Activated B cell treated with CpG ODN at 0.5 μM for 24 hours (primary cell): ENCODE measurements at regions not wholly inside any gene's neighbourhood (a gene's known extent, or its start where the extent isn't known, plus 50 kb on each side); places are given as distances from the start of the nearest gene placed in this dataset.
"Not testable (repeated sequence)": the region's sequence is repeated elsewhere in the genome, so short reads cannot be mapped to it uniquely, and the experiment has no call there.

ENCODE experiments used
- ATAC-seq: fragments of 200-7000 bp; cut with Tn5 transposase; one replicate; pipeline ENCODE4 v1.10.0; 2021; ENCODE audit warnings: low read depth, mild to moderate bottlenecking, moderate library complexity
- CTCF ChIA-PET: fragments of 350-600 bp; sonication (Branson Sonifier 250); formaldehyde crosslinking; loops from one replicate; lab custom pipeline; 2021; ENCODE audit warnings: antibody characterized with exemption; lab: Charles Lee
- POLR2A ChIA-PET: fragments of 350-600 bp; sonication (Branson Sonifier 250); formaldehyde crosslinking; loops from one replicate; lab custom pipeline; 2021; ENCODE audit warnings: antibody characterized with exemption; lab: Charles Lee
- DNase-seq: peaks from one replicate; pipeline ENCODE4 v3.0.0; 2022
- H3K27ac Mint-ChIP-seq: one replicate; pipeline ENCODE4 v1.8.0; 2020; ENCODE audit warnings: mixed read lengths
- H3K27me3 Mint-ChIP-seq: one replicate; pipeline ENCODE4 v1.8.0; 2021; ENCODE audit warnings: mixed read lengths
- H3K36me3 Mint-ChIP-seq: one replicate; pipeline ENCODE4 v1.8.0; 2021; ENCODE audit warnings: low read depth, mixed read lengths
- H3K4me1 Mint-ChIP-seq: one replicate; pipeline ENCODE4 v1.8.0; 2021; ENCODE audit warnings: mixed read lengths
- H3K4me3 Mint-ChIP-seq: one replicate; pipeline ENCODE4 v1.8.0; 2020; ENCODE audit warnings: mild to moderate bottlenecking, mixed read lengths
- H3K9me3 Mint-ChIP-seq: one replicate; pipeline ENCODE4 v1.8.0; 2020; ENCODE audit warnings: mixed read lengths
- intact Hi-C: fragments of 100-400 bp; cut with micrococcal nuclease; formaldehyde crosslinking; loops from one replicate; pipeline ENCODE4 v1.15.1; 2024
- TF ChIP-seq, protein P1 (sequence below): fragments of 200-600 bp; IDR thresholded peaks from one replicate; pipeline ENCODE4 v1.8.0; 2022; ENCODE audit warnings: antibody characterized with exemption, mild to moderate bottlenecking

DNA sequence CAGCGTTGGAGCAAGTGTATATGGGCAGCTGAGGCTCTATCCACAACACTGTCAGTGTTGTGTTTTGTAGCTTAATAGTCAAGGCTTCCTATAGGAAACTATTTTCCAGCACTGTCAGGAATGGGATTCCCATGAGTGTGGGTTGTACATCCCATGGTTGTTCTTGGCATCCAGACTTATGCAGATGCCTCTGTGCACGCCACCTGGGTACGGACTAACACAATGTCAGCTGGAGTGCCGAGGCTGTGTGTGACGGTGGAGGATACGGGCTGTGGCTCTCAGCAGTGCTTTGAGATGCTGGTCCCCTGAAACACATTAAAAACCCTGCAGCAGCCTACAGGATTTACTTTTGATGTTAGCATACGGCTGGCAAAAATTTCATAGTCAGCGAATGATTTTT lies 350.0 kb downstream of the ACTR3B start:
- Mint-ChIP-seq H3K27ac (no peak overlapping the region), H3K4me3 (no peak overlapping the region), H3K4me1 (no peaks in the 10 kb centered on the region), H3K36me3 (no peaks in the 10 kb centered on the region), H3K9me3 (no peaks in the 10 kb centered on the region), H3K27me3 (no peaks in the 10 kb centered on the region)
- DNase-seq (no peak), ATAC-seq (no peak)
- CTCF ChIA-PET = no interaction called here
- POLR2A ChIA-PET = no interaction called here
- TF ChIP-seq, protein P1, sequence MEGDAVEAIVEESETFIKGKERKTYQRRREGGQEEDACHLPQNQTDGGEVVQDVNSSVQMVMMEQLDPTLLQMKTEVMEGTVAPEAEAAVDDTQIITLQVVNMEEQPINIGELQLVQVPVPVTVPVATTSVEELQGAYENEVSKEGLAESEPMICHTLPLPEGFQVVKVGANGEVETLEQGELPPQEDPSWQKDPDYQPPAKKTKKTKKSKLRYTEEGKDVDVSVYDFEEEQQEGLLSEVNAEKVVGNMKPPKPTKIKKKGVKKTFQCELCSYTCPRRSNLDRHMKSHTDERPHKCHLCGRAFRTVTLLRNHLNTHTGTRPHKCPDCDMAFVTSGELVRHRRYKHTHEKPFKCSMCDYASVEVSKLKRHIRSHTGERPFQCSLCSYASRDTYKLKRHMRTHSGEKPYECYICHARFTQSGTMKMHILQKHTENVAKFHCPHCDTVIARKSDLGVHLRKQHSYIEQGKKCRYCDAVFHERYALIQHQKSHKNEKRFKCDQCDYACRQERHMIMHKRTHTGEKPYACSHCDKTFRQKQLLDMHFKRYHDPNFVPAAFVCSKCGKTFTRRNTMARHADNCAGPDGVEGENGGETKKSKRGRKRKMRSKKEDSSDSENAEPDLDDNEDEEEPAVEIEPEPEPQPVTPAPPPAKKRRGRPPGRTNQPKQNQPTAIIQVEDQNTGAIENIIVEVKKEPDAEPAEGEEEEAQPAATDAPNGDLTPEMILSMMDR = no peak
- intact Hi-C loops = no loop called here

DNA sequence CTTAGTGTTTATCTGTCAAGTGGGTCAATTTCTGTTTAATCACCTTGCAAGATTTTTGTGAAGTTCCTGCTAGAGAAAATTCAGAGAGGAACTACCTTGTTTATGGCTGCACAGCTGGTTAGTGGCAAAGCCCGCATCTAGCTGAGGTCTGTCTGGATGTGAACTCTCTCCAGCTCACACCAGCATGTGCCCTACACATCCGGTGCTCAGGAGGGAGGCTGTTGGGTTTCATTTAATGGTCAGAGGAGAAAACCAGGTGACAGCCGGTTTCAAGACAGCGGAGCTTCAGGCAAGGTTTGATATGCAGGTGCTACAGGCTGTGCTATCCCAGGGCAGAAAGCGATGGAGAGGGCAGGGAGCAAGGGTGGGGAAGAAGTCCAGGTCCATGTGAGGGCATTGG lies 351.1 kb downstream of the ACTR3B start:
- Mint-ChIP-seq H3K9me3 (peaks cover 2% of the 10 kb centered on the region), H3K36me3 (no peaks in the 10 kb centered on the region), H3K27me3 (no peaks in the 10 kb centered on the region), H3K4me3 (no peak overlapping the region), H3K4me1 (no peaks in the 10 kb centered on the region), H3K27ac (no peak overlapping the region)
- POLR2A ChIA-PET = no interaction called here
- TF ChIP-seq, protein P1 = no peak
- ATAC-seq = no peak
- intact Hi-C loops = no loop called here
- no peak for DNase-seq
- CTCF ChIA-PET = no interaction called here

DNA sequence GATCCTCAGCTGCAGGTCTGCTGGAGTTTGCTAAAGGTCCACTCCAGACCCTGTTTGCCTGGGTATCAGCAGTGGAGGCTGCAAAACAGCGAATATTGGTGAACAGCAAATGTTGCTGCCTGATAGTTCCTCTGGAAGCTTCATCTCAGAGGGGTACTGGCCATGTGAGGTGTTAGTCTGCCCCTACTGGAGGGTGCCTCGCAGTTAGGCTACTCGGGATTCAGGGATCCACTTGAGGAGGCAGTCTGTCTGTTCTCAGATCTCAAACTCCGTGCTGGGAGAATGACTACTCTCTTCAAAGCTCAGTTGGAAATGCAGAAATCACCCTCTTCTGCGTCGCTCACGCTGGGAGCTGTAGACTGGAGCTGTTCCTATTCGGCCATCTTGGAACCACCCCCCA lies 362.7 kb downstream of the ACTR3B start:
- intact Hi-C loops, H3K4me3 Mint-ChIP-seq, H3K27ac Mint-ChIP-seq, H3K36me3 Mint-ChIP-seq, ATAC-seq, H3K27me3 Mint-ChIP-seq, CTCF ChIA-PET, POLR2A ChIA-PET, H3K4me1 Mint-ChIP-seq, DNase-seq, H3K9me3 Mint-ChIP-seq: not testable (repeated sequence)

DNA sequence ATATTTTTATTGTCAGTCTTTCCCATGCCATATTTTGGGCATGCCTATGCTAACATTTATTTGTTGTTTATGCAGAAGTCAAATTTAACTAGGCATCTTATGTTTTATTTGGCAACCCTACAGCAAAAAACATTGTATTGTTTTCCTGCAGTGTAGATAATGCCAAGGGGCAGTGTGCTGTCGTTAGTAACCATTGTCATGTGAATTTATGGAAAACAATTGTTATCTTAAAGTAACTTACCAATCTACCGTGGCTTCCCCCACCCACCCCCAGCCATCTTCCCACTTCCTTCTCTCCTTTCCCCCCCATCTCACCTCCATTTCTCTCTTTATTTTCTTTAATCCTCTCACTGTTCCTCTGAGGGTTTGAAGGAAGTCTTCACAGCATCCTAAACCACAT lies 370.5 kb downstream of the ACTR3B start:
- intact Hi-C loops = no loop called here
- ATAC-seq (no peak), DNase-seq (no peak)
- CTCF ChIA-PET = no interaction called here
- Mint-ChIP-seq H3K4me1 (no peaks in the 10 kb centered on the region), H3K4me3 (no peak overlapping the region), H3K27me3 (no peaks in the 10 kb centered on the region), H3K36me3 (no peaks in the 10 kb centered on the region), H3K9me3 (peaks cover 12% of the 10 kb centered on the region), H3K27ac (no peak overlapping the region)
- TF ChIP-seq, protein P1 = no peak
- POLR2A ChIA-PET = no interaction called here

DNA sequence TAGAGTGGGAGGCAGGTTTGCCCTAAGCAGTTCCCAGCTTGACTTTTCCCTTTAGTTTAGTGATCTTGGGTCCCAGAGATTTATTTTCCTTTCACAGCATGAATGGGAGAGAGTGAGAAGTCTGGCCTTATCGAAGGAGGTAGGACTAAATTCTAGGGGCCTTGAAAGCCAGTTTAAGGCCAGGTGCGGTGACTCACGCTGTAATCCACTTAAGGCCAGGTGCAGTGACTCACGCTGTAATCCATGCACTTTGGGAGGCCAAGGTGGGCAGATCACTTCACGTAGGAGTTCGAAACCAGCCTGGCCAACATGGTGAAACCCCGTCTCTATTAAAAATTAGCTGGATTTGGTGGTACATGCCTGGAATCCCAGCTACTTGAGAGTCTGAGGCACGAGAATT lies 392.2 kb downstream of the ACTR3B start:
- DNase-seq (no peak), ATAC-seq (no peak)
- TF ChIP-seq, protein P1 = no peak
- CTCF ChIA-PET = no interaction called here
- intact Hi-C loops = no loop called here
- H3K4me3 Mint-ChIP-seq = no peak overlapping the region
- no peaks in the 10 kb centered on the region for H3K4me1 Mint-ChIP-seq
- peaks cover 6% of the 10 kb centered on the region for H3K9me3 Mint-ChIP-seq
- POLR2A ChIA-PET = no interaction called here
- H3K36me3 Mint-ChIP-seq = no peaks in the 10 kb centered on the region
- no peak overlapping the region for H3K27ac Mint-ChIP-seq
- no peaks in the 10 kb centered on the region for H3K27me3 Mint-ChIP-seq

DNA sequence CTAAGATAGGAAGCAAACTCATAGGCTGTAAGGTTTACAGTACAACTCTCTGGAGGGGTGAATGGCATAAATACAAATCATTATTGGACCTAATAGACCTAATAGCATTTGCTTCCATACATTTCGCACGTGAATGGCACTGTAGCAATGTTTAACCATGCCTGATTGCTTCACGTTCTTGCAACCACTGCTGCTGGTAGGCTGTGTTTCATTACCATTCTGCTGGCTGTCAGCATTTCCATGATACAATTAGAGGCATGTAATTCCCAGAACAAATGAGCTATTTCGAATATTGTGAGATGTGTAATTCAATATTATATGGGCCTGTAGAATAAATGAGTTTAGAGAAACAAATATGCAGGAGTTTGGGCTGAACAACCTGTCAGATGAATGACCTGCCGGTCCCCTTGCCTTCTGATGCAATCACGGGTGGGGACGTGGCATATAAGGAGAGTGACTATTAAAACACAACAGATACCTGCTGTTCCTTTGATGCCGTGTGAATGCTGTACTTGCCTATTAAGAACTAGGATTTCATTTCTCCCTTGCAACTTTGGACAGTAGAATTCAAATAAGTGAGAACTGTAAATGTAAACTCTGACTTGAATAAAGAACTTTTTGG lies 393.4 kb downstream of the ACTR3B start:
- no peaks in the 10 kb centered on the region for H3K4me1 Mint-ChIP-seq
- no peaks in the 10 kb centered on the region for H3K36me3 Mint-ChIP-seq
- intact Hi-C loops = no loop called here
- H3K9me3 Mint-ChIP-seq = peaks cover 2% of the 10 kb centered on the region
- CTCF ChIA-PET = no interaction called here
- TF ChIP-seq, protein P1 = no peak
- H3K27ac Mint-ChIP-seq = no peak overlapping the region
- ATAC-seq (no peak), DNase-seq (no peak)
- POLR2A ChIA-PET = no interaction called here
- no peaks in the 10 kb centered on the region for H3K27me3 Mint-ChIP-seq
- H3K4me3 Mint-ChIP-seq = no peak overlapping the region
